ENCODE measurements at regions not wholly inside any gene's neighbourhood (a gene's known extent, or its start where the extent isn't known, plus 50 kb on each side); places are given as distances from the start of the nearest gene placed in this dataset.

DNA sequence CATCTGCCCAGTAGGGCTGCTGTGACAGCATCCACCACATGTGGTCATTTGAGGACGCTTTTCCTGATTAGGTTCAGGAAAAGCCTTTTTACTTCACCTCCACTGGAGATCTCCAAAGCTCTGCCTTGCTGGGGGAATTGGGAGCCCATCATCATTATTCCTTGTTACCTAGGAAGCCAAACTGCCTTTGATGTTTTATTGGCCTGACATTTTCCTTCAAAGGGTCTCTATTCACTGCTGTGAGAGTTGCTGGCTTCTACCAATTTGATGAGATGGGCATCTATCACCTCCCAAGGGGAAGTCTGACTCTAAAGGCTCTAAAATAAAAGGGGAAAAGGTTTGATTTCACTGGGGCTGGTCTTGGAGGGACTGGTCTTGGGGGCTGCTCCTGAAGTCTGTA, 678.6 kb downstream of the PTPRU start:
- TF ChIP-seq BHLHE40 (IDR thresholded peaks at IDR 0.05; ENCODE audit: low read depth, low read length): no peak
- no peak for TF ChIP-seq HDAC2 (IDR thresholded peaks at IDR 0.05)
- TF ChIP-seq, protein P1, sequence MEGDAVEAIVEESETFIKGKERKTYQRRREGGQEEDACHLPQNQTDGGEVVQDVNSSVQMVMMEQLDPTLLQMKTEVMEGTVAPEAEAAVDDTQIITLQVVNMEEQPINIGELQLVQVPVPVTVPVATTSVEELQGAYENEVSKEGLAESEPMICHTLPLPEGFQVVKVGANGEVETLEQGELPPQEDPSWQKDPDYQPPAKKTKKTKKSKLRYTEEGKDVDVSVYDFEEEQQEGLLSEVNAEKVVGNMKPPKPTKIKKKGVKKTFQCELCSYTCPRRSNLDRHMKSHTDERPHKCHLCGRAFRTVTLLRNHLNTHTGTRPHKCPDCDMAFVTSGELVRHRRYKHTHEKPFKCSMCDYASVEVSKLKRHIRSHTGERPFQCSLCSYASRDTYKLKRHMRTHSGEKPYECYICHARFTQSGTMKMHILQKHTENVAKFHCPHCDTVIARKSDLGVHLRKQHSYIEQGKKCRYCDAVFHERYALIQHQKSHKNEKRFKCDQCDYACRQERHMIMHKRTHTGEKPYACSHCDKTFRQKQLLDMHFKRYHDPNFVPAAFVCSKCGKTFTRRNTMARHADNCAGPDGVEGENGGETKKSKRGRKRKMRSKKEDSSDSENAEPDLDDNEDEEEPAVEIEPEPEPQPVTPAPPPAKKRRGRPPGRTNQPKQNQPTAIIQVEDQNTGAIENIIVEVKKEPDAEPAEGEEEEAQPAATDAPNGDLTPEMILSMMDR (IDR thresholded peaks at IDR 0.05): no peak
- no peak for TF ChIP-seq FOSL2 (IDR thresholded peaks at IDR 0.05)
- TF ChIP-seq FOSL2 (CRISPR knock-in tag; IDR thresholded peaks at IDR 0.05): no peak
- TF ChIP-seq RAD21 (conservative IDR thresholded peaks at IDR 0.05 in 1 of 2, IDR thresholded peaks at IDR 0.05 in 1 of 2): no peak
- TF ChIP-seq, protein P2, sequence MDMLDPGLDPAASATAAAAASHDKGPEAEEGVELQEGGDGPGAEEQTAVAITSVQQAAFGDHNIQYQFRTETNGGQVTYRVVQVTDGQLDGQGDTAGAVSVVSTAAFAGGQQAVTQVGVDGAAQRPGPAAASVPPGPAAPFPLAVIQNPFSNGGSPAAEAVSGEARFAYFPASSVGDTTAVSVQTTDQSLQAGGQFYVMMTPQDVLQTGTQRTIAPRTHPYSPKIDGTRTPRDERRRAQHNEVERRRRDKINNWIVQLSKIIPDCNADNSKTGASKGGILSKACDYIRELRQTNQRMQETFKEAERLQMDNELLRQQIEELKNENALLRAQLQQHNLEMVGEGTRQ (IDR thresholded peaks at IDR 0.05): no peak
- no peak for TF ChIP-seq ZSCAN20 (CRISPR knock-in tag; IDR thresholded peaks at IDR 0.05)
- TF ChIP-seq POLR2AphosphoS2 (conservative IDR thresholded peaks at IDR 0.05; ENCODE audit: low read length): no peak
- TF ChIP-seq CHD4 (IDR thresholded peaks at IDR 0.05; ENCODE audit: borderline replicate concordance): no peak
